ENCODE measurements at regions not wholly inside any gene's neighbourhood (a gene's known extent, or its start where the extent isn't known, plus 50 kb on each side); places are given as distances from the start of the nearest gene placed in this dataset.
A peak's percentile ranks its signal among the peaks of the same experiment; 100 is the strongest.
"Not testable (repeated sequence)": the region's sequence is repeated elsewhere in the genome, so short reads cannot be mapped to it uniquely, and the experiment has no call there.

- DNase-seq: not testable (repeated sequence)
Measured at GRCh38 chr7:84730864-84731263, 456.0 kb downstream of the SEMA3D start.

- DNase-seq: no peak
Measured at GRCh38 chr7:84729284-84729683, 457.6 kb downstream of the SEMA3D start.

GRCh38 chr7:84722734-84723133 is 464.1 kb downstream of the SEMA3D start:
- no peak for DNase-seq

GRCh38 chr7:84722086-84722485 is 464.8 kb downstream of the SEMA3D start:
- no peak for DNase-seq

- no peak for DNase-seq
Measured at GRCh38 chr7:84720456-84721097, 466.3 kb downstream of the SEMA3D start.

- no peak for DNase-seq
Measured at GRCh38 chr7:84714765-84715164, 472.1 kb downstream of the SEMA3D start.

- no peak for DNase-seq
Measured at GRCh38 chr7:84712374-84713121, 474.3 kb downstream of the SEMA3D start.

GRCh38 chr7:84710538-84710937 is 476.3 kb downstream of the SEMA3D start:
- not testable (repeated sequence) for DNase-seq

- no peak for DNase-seq
Measured at GRCh38 chr7:84705706-84706105, 481.1 kb downstream of the SEMA3D start.

GRCh38 chr7:84705079-84705478 is 481.8 kb downstream of the SEMA3D start:
- DNase-seq: no peak

- DNase-seq: no peak
Measured at GRCh38 chr7:84704380-84704779, 482.5 kb downstream of the SEMA3D start.

- DNase-seq: no peak
Measured at GRCh38 chr7:84701524-84702306, 485.1 kb downstream of the SEMA3D start.

- DNase-seq: no peak
Measured at GRCh38 chr7:84700563-84701370, 486.1 kb downstream of the SEMA3D start.

GRCh38 chr7:84697506-84697905 is 489.4 kb downstream of the SEMA3D start:
- no peak for DNase-seq

GRCh38 chr7:84693483-84693882 is 493.4 kb downstream of the SEMA3D start:
- DNase-seq: no peak

GRCh38 chr7:84688671-84689070 is 494.1 kb upstream of the SEMA3A start:
- peak; percentile 6 for DNase-seq

GRCh38 chr7:84686373-84686772 is 491.8 kb upstream of the SEMA3A start:
- no peak for DNase-seq

- no peak for DNase-seq
Measured at GRCh38 chr7:84684836-84685480, 490.4 kb upstream of the SEMA3A start.

GRCh38 chr7:84682543-84682942 is 488.0 kb upstream of the SEMA3A start:
- no peak for DNase-seq

GRCh38 chr7:84678841-84679240 is 484.3 kb upstream of the SEMA3A start:
- DNase-seq: no peak

GRCh38 chr7:84677117-84677732 is 482.6 kb upstream of the SEMA3A start:
- no peak for DNase-seq

GRCh38 chr7:84675633-84676034 is 481.0 kb upstream of the SEMA3A start:
- DNase-seq: no peak

Measured in inflammatory macrophage treated with lipopolysaccharide for 4 hours (primary cell).